ENCODE measurements at regions not wholly inside any gene's neighbourhood (a gene's known extent, or its start where the extent isn't known, plus 50 kb on each side); places are given as distances from the start of the nearest gene placed in this dataset.

DNA sequence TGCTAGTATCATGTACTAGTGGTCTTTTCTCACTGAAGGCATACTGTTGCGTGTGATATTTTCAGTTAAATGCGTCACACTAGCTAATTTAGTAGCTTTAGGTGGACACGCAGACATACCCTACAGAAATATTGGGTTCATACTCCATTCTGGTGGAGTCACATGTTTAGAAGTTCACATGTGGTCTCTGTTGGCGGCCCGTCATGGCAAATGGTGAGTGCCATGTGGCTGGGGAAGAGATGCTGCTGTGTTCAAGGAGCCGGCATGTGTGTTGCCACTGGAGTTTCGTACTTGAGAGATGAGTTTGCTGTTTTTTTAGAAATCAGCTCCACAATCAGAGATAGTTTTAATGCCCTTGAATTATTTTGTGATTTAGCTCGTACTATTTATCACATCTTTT lies 454.6 kb downstream of the PCNX1 start:
- Histone ChIP-seq H3K4me1 (peaks cover 17 to 96% (median 66%) of the 10 kb centered on the region in 6 donors), H3K27me3 (replicated peaks in 1 of 7) (no peaks in the 10 kb centered on the region), H3K4me3 (no peak overlapping the region), H3K9me3 (peaks cover 0 to 6% (median 0%) of the 10 kb centered on the region in 8 donors), H3K36me3 (no peaks in the 10 kb centered on the region), H3K27ac (peak overlapping the region; percentile 27 to 89 (median 74))
- DNase-seq: no peak
- WGBS, 5 donors: 95 to 98% (median 96%) methylated on average over 8 of the region's 8 CpGs
- no peak for TF ChIP-seq POLR2AphosphoS5 (IDR thresholded peaks at IDR 0.05)
- TF ChIP-seq POLR2A (IDR thresholded peaks at IDR 0.05): no peak
- TF ChIP-seq, protein P1, sequence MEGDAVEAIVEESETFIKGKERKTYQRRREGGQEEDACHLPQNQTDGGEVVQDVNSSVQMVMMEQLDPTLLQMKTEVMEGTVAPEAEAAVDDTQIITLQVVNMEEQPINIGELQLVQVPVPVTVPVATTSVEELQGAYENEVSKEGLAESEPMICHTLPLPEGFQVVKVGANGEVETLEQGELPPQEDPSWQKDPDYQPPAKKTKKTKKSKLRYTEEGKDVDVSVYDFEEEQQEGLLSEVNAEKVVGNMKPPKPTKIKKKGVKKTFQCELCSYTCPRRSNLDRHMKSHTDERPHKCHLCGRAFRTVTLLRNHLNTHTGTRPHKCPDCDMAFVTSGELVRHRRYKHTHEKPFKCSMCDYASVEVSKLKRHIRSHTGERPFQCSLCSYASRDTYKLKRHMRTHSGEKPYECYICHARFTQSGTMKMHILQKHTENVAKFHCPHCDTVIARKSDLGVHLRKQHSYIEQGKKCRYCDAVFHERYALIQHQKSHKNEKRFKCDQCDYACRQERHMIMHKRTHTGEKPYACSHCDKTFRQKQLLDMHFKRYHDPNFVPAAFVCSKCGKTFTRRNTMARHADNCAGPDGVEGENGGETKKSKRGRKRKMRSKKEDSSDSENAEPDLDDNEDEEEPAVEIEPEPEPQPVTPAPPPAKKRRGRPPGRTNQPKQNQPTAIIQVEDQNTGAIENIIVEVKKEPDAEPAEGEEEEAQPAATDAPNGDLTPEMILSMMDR (IDR thresholded peaks at IDR 0.05 in 8 of 11, conservative IDR thresholded peaks at IDR 0.05 in 3 of 11): no peak
- intact Hi-C loops (cut with DNase I; ENCODE audit: low total_unique reads): no loop called here

DNA sequence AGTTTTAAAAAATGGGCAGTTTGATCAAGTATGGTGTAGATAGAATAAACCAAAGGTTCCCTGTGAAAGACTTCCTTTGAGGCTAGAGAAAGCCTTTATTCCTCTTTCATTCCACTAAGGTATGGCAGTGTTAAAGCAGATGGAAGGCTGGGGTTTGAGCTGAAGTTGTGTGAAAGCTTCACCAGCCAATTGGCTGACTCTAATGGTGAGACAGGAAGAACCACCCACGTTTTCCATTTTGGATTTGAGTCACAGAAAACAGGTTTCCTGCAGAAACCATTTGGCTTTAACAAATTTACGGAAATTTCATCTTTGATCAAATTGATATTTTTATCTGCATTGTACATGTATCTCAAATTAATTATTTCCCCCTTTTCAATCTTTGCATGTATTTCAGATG lies 455.0 kb downstream of the PCNX1 start:
- Histone ChIP-seq H3K9me3 (peaks cover 0 to 6% (median 0%) of the 10 kb centered on the region in 8 donors), H3K27me3 (replicated peaks in 1 of 7) (no peaks in the 10 kb centered on the region), H3K27ac (peak overlapping the region in 7 of 8 donors; percentile 27 to 89 (median 75)), H3K4me3 (no peak overlapping the region), H3K36me3 (no peaks in the 10 kb centered on the region), H3K4me1 (peaks cover 17 to 92% (median 64%) of the 10 kb centered on the region in 6 donors)
- TF ChIP-seq POLR2A (IDR thresholded peaks at IDR 0.05): no peak
- no peak for TF ChIP-seq POLR2AphosphoS5 (IDR thresholded peaks at IDR 0.05)
- TF ChIP-seq, protein P1 (IDR thresholded peaks at IDR 0.05 in 8 of 11, conservative IDR thresholded peaks at IDR 0.05 in 3 of 11): no peak
- 53 to 72% (median 62%) methylated on average over 2 of the region's 2 CpGs for WGBS, 5 donors
- intact Hi-C loops (cut with DNase I; ENCODE audit: low total_unique reads): no loop called here
- DNase-seq: no peak

DNA sequence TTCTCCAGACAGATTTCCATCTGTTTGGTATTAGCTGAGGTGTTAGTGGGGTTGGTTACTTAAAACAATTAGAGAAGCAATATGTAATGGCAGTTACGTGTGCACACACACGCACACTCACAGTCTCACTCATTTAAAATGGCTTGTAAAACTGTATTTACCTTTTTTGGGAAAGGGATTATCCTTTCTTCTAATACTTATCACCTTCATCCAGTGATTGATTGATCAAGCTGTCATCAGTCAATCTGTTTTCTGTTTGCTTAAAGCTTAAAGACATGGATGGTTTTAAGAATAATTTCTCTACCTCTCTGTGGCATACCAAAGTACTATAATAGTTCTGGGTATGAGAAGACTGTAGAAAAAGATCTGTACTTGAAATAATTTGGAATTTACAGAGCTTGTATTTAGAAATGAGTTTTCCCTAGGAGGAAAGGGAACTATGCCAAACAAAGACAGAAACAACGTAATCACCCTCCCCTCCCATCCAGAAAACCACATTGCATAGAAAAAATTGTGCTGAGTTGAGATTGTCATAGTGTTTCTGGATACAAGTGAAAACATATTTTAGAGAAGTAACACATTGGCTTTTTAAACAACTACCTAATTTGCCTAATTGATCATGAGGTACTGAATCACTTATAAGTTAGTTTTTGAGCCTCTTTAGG lies 455.8 kb downstream of the PCNX1 start:
- DNase-seq: no peak
- H3K27me3 ChIP-seq (replicated peaks in 1 of 7): no peaks in the 10 kb centered on the region
- H3K9me3 ChIP-seq: peaks cover 0 to 6% (median 0%) of the 10 kb centered on the region in 8 donors
- peak overlapping the region; percentile 48 to 89 (median 74) for H3K27ac ChIP-seq
- 63 to 71% (median 67%) methylated on average over 3 of the region's 3 CpGs for WGBS, 5 donors
- H3K36me3 ChIP-seq: no peaks in the 10 kb centered on the region
- peak overlapping the region in 1 of 8 donors; percentile 7 for H3K4me3 ChIP-seq
- intact Hi-C loops (cut with DNase I; ENCODE audit: low total_unique reads): no loop called here
- peaks cover 17 to 85% (median 62%) of the 10 kb centered on the region in 6 donors for H3K4me1 ChIP-seq
- TF ChIP-seq, protein P1 (IDR thresholded peaks at IDR 0.05 in 8 of 11, conservative IDR thresholded peaks at IDR 0.05 in 3 of 11): no peak
- TF ChIP-seq POLR2AphosphoS5 (IDR thresholded peaks at IDR 0.05): no peak
- TF ChIP-seq POLR2A (IDR thresholded peaks at IDR 0.05): no peak
